Muscle of leg (tissue), 3 donors: ENCODE measurements at regions not wholly inside any gene's neighbourhood (a gene's known extent, or its start where the extent isn't known, plus 50 kb on each side); places are given as distances from the start of the nearest gene placed in this dataset.

Experiments used
- DNase-seq: peaks from one replicate; pipeline ENCODE4 v3.0.0; 2013
- H3K27ac ChIP-seq: one replicate; pipeline ENCODE4 v1.5.1; 2013; ENCODE audit warnings: mild to moderate bottlenecking, low read length, control low read depth
- H3K27me3 ChIP-seq: one replicate; pipeline ENCODE4 v1.6.1; 2013; ENCODE audit warnings: low read length; ENCODE audit not compliant: control insufficient read depth, insufficient read depth
- H3K36me3 ChIP-seq: one replicate; pipeline ENCODE4 v1.6.1; 2013; ENCODE audit warnings: low read length; ENCODE audit not compliant: control insufficient read depth, insufficient read depth
- H3K4me1 ChIP-seq: one replicate; pipeline ENCODE4 v1.6.1; 2013; ENCODE audit warnings: low read length; ENCODE audit not compliant: control insufficient read depth, insufficient read depth
- H3K4me3 ChIP-seq: one replicate; pipeline ENCODE4 v1.5.1; 2013; ENCODE audit warnings: low read length, control low read depth
- H3K9me3 ChIP-seq: replicated peaks from 2 replicates; pipeline ENCODE4 v1.6.1; 2013; ENCODE audit warnings: low read depth, low read length; ENCODE audit not compliant: control insufficient read depth
- WGBS: methylation state at CpG from one replicate; pipeline ENCODE4 v1.1.5; 2013; ENCODE audit warnings: missing lambda C conversion rate; ENCODE audit not compliant: insufficient coverage; 5-methylcytosine and 5-hydroxymethylcytosine counted together

- Histone ChIP-seq H3K36me3 (no peaks in the 10 kb centered on the region), H3K27ac (no peak overlapping the region), H3K9me3 (no peaks in the 10 kb centered on the region), H3K4me3 (no peak overlapping the region), H3K4me1 (no peaks in the 10 kb centered on the region), H3K27me3 (peaks cover 41% of the 10 kb centered on the region)
- DNase-seq, result no peak
- WGBS, result 86% methylated on average over 13 of the region's 13 CpGs
Observed at GRCh38 chr2:120424274-120424796, 78.4 kb downstream of the INHBB start.

GRCh38 chr2:120425014-120425413 is 79.1 kb downstream of the INHBB start:
- H3K27me3 ChIP-seq, result peaks cover 42% of the 10 kb centered on the region
- WGBS, result 72% methylated on average over 14 of the region's 16 CpGs
- H3K9me3 ChIP-seq, result no peaks in the 10 kb centered on the region

GRCh38 chr2:120428748-120429147 is 82.8 kb downstream of the INHBB start:
- Histone ChIP-seq H3K27me3 (peaks cover 36% of the 10 kb centered on the region), H3K4me3 (no peak overlapping the region), H3K27ac (no peak overlapping the region), H3K36me3 (no peaks in the 10 kb centered on the region), H3K9me3 (no peaks in the 10 kb centered on the region), H3K4me1 (no peaks in the 10 kb centered on the region)
- DNase-seq, result no peak
- 89% methylated on average over 5 of the region's 6 CpGs for WGBS

More at GRCh38 chr2:120425014-120425413, 79.1 kb downstream of the INHBB start:
- no peak for DNase-seq
- no peaks in the 10 kb centered on the region for H3K4me1 ChIP-seq
- H3K27ac ChIP-seq, result no peak overlapping the region
- no peaks in the 10 kb centered on the region for H3K36me3 ChIP-seq
- H3K4me3 ChIP-seq, result no peak overlapping the region

GRCh38 chr2:120429586-120430500 is 83.9 kb downstream of the INHBB start:
- WGBS, result 42% methylated on average over 7 of the region's 8 CpGs
- Histone ChIP-seq H3K27me3 (peaks cover 30% of the 10 kb centered on the region), H3K36me3 (no peaks in the 10 kb centered on the region), H3K4me1 (peaks cover 2% of the 10 kb centered on the region), H3K27ac (no peak overlapping the region), H3K9me3 (no peaks in the 10 kb centered on the region), H3K4me3 (no peak overlapping the region)
- DNase-seq, result no peak

- Histone ChIP-seq H3K9me3 (no peaks in the 10 kb centered on the region), H3K27me3 (peaks cover 29% of the 10 kb centered on the region), H3K4me3 (no peak overlapping the region), H3K4me1 (peaks cover 5% of the 10 kb centered on the region), H3K36me3 (no peaks in the 10 kb centered on the region), H3K27ac (no peak overlapping the region)
- no peak for DNase-seq
- WGBS, result 61% methylated on average over 3 of the region's 5 CpGs
Observed at GRCh38 chr2:120430501-120430830, 84.5 kb downstream of the INHBB start.

GRCh38 chr2:120430957-120431356 is 85.0 kb downstream of the INHBB start:
- Histone ChIP-seq H3K4me1 (peaks cover 5% of the 10 kb centered on the region), H3K27me3 (peaks cover 33% of the 10 kb centered on the region), H3K9me3 (no peaks in the 10 kb centered on the region), H3K36me3 (no peaks in the 10 kb centered on the region), H3K27ac (no peak overlapping the region), H3K4me3 (no peak overlapping the region)
- WGBS, result 72% methylated on average over 6 of the region's 6 CpGs
- DNase-seq, result no peak

- Histone ChIP-seq H3K27me3 (peaks cover 31% of the 10 kb centered on the region), H3K4me3 (no peak overlapping the region), H3K36me3 (no peaks in the 10 kb centered on the region), H3K27ac (no peak overlapping the region), H3K4me1 (peaks cover 5% of the 10 kb centered on the region), H3K9me3 (no peaks in the 10 kb centered on the region)
- WGBS, result 84% methylated on average over 16 of the region's 20 CpGs
- DNase-seq, result no peak
Observed at GRCh38 chr2:120431386-120432292, 85.7 kb downstream of the INHBB start.

- H3K27me3 ChIP-seq, result peaks cover 31% of the 10 kb centered on the region
- peaks cover 5% of the 10 kb centered on the region for H3K4me1 ChIP-seq
- 90% methylated on average over 20 of the region's 24 CpGs for WGBS
- no peaks in the 10 kb centered on the region for H3K36me3 ChIP-seq
- H3K4me3 ChIP-seq, result no peak overlapping the region
- no peaks in the 10 kb centered on the region for H3K9me3 ChIP-seq
- H3K27ac ChIP-seq, result no peak overlapping the region
- DNase-seq, result no peak
Observed at GRCh38 chr2:120432293-120432975, 86.5 kb downstream of the INHBB start.

- WGBS, result 92% methylated on average over 14 of the region's 17 CpGs
- Histone ChIP-seq H3K27me3 (peaks cover 31% of the 10 kb centered on the region), H3K4me1 (peaks cover 5% of the 10 kb centered on the region)
Observed at GRCh38 chr2:120432976-120433815, 87.3 kb downstream of the INHBB start.

More at GRCh38 chr2:120432976-120433815, 87.3 kb downstream of the INHBB start:
- Histone ChIP-seq H3K27ac (no peak overlapping the region), H3K36me3 (no peaks in the 10 kb centered on the region), H3K4me3 (no peak overlapping the region), H3K9me3 (no peaks in the 10 kb centered on the region)
- DNase-seq, result no peak
